SK-N-SH (cell line): ENCODE measurements at regions not wholly inside any gene's neighbourhood (a gene's known extent, or its start where the extent isn't known, plus 50 kb on each side); places are given as distances from the start of the nearest gene placed in this dataset.

Experiments used
- CTCF ChIA-PET: fragments of 300-600, 350-600 bp; formaldehyde crosslinking; extraction: SDS; loops from one replicate; lab custom pipeline; 2021; lab: Yijun Ruan, JAX
- POLR2A ChIA-PET: fragments of 350-600 bp; sonication (Branson Sonifier 250); formaldehyde crosslinking; extraction: SDS; loops from one replicate; lab custom pipeline; 2020; ENCODE audit warnings: antibody characterized with exemption, inconsistent platforms; lab: Yijun Ruan, JAX
- DNase-seq: peaks from one replicate; pipeline ENCODE4 v3.0.0; 2012
- H2AFZ ChIP-seq: fragments of 200-600 bp; sonication (generic); 2 replicates; pipeline ENCODE4 v1.8.1; 2016; ENCODE audit warnings: antibody characterized with exemption, mild to moderate bottlenecking, low read depth
- H3F3A ChIP-seq: fragments of 200-600 bp; sonication (generic); replicated peaks from 2 replicates; pipeline ENCODE3; 2016; ENCODE audit warnings: antibody characterized with exemption, mild to moderate bottlenecking; ENCODE audit not compliant: insufficient read depth
- H3K27ac ChIP-seq, 2 experiments: fragments of 200-500 bp in 1 of 2; fragments of 200-600 bp in 1 of 2; sonication (Bioruptor generic) in 1 of 2; sonication (generic), shearing (Covaris generic) in 1 of 2; 2 replicates each; pipeline versions ENCODE4 v1.5.1 to v1.6.1; 2014 to 2016; ENCODE audit warnings: low read depth in 2 of 2, inconsistent platforms in 1 of 2, low read length in 1 of 2, mild to moderate bottlenecking in 1 of 2, mixed read lengths in 1 of 2
- H3K27me3 ChIP-seq: fragments of 200-600 bp; sonication (generic), shearing (Covaris generic); 2 replicates; pipeline ENCODE4 v1.6.1; 2016; ENCODE audit warnings: mixed run types; ENCODE audit not compliant: insufficient read depth
- H3K36me3 ChIP-seq, 2 experiments: fragments of 200-500 bp in 1 of 2; fragments of 200-600 bp in 1 of 2; sonication (Bioruptor generic) in 1 of 2; sonication (generic) in 1 of 2; replicated peaks in 1 of 2; 2 replicates each; pipeline versions ENCODE3 to v1.5.1; 2014 to 2016; ENCODE audit warnings: low read length in 1 of 2, mild to moderate bottlenecking in 1 of 2; ENCODE audit not compliant: insufficient read depth in 2 of 2, control insufficient read depth in 1 of 2
- H3K4me1 ChIP-seq, 2 experiments: fragments of 200-500 bp in 1 of 2; fragments of 200-600 bp in 1 of 2; sonication (Bioruptor generic) in 1 of 2; sonication (generic), shearing (Covaris generic) in 1 of 2; 2 replicates each; pipeline versions ENCODE4 v1.5.1 to v1.6.1; 2014 to 2016; ENCODE audit warnings: low read depth in 1 of 2, low read length in 1 of 2, mixed run types in 1 of 2; ENCODE audit not compliant: insufficient read depth in 2 of 2, control insufficient read depth in 1 of 2
- H3K4me2 ChIP-seq: fragments of 200-600 bp; sonication (generic), shearing (Covaris generic); 2 replicates; pipeline ENCODE4 v1.6.1; 2017; ENCODE audit warnings: mixed run types
- H3K4me3 ChIP-seq, 2 experiments: fragments of 200-500 bp in 1 of 2; fragments of 200-600 bp in 1 of 2; sonication (Bioruptor generic) in 1 of 2; sonication (generic), shearing (Covaris generic) in 1 of 2; 2 replicates each; pipeline versions ENCODE4 v1.5.1 to v1.8.1; 2014 to 2016; ENCODE audit warnings: low read depth in 2 of 2, inconsistent platforms in 1 of 2, low read length in 1 of 2, mild to moderate bottlenecking in 1 of 2, mixed read lengths in 1 of 2, moderate library complexity in 1 of 2
- H3K79me2 ChIP-seq: fragments of 200-600 bp; sonication (generic); 2 replicates; pipeline ENCODE4 v1.8.1; 2017; ENCODE audit warnings: mild to moderate bottlenecking; ENCODE audit not compliant: insufficient read depth
- H3K9ac ChIP-seq: fragments of 200-600 bp; sonication (generic); 2 replicates; pipeline ENCODE4 v1.6.1; 2017; ENCODE audit warnings: mixed run types
- H3K9me2 ChIP-seq: fragments of 200-600 bp; sonication (generic); 2 replicates; pipeline ENCODE4 v1.6.1; 2017; ENCODE audit warnings: mixed run types
- H3K9me3 ChIP-seq: fragments of 200-600 bp; sonication (generic); 2 replicates; pipeline ENCODE4 v1.6.1; 2017; ENCODE audit warnings: mixed run types, mild to moderate bottlenecking, moderate library complexity
- H4K20me1 ChIP-seq: fragments of 200-600 bp; sonication (generic); 2 replicates; pipeline ENCODE4 v1.6.1; 2017; ENCODE audit warnings: mild to moderate bottlenecking, mixed run types; ENCODE audit not compliant: insufficient read depth
- ELF1 ChIP-seq: IDR thresholded peaks from 2 replicates; pipeline ENCODE4 v1.4.0; 2012
- EP300 ChIP-seq, 2 experiments: IDR thresholded peaks; 2 replicates each; pipeline versions ENCODE4 v1.4.0 to v1.6.1; 2012; ENCODE audit warnings: borderline replicate concordance in 1 of 2, low read depth in 1 of 2, low read length in 1 of 2
- EZH2phosphoT487 ChIP-seq: fragments of 200-600 bp; sonication (generic); IDR thresholded peaks from 2 replicates; pipeline ENCODE4 v1.6.1; 2017; ENCODE audit warnings: low read depth, mixed run types, mild to moderate bottlenecking, antibody characterized with exemption, moderate library complexity, borderline replicate concordance
- FOSL2 ChIP-seq: IDR thresholded peaks from 2 replicates; pipeline ENCODE4 v1.4.0; 2012; ENCODE audit warnings: low read depth, mild to moderate bottlenecking, moderate library complexity, borderline replicate concordance
- FOXM1 ChIP-seq: IDR thresholded peaks from 2 replicates; pipeline ENCODE4 v1.4.0; 2012; ENCODE audit warnings: low read depth, mild to moderate bottlenecking
- GABPA ChIP-seq: IDR thresholded peaks from 2 replicates; pipeline ENCODE4 v1.4.0; 2012; ENCODE audit warnings: low read depth, mild to moderate bottlenecking
- IRF3 ChIP-seq: fragments of 150-350 bp; IDR thresholded peaks from 2 replicates; pipeline ENCODE4 v1.6.1; 2016; ENCODE audit warnings: mild to moderate bottlenecking, low read depth, low read length
- JUND ChIP-seq: IDR thresholded peaks from 2 replicates; pipeline ENCODE4 v1.4.0; 2012
- MAX ChIP-seq: IDR thresholded peaks from 2 replicates; pipeline ENCODE4 v1.4.0; 2012; ENCODE audit warnings: low read depth
- MEF2A ChIP-seq: IDR thresholded peaks from 2 replicates; pipeline ENCODE4 v1.4.0; 2012; ENCODE audit warnings: low read depth, borderline replicate concordance
- NFIC ChIP-seq: IDR thresholded peaks from 2 replicates; pipeline ENCODE4 v1.4.0; 2012; ENCODE audit warnings: borderline replicate concordance
- NRF1 ChIP-seq: IDR thresholded peaks from 2 replicates; pipeline ENCODE4 v1.6.1; 2012; ENCODE audit warnings: low read depth, mild to moderate bottlenecking, low read length
- PBX3 ChIP-seq: IDR thresholded peaks from 2 replicates; pipeline ENCODE4; 2012
- POLR2AphosphoS5 ChIP-seq: IDR thresholded peaks from 2 replicates; pipeline ENCODE4 v1.6.1; 2012; ENCODE audit warnings: low read depth, low read length
- RFX5 ChIP-seq: IDR thresholded peaks from 2 replicates; pipeline ENCODE4 v1.6.1; 2012; ENCODE audit warnings: mild to moderate bottlenecking, improper control_type of control experiment, low read length
- RXRA ChIP-seq: IDR thresholded peaks from 2 replicates; pipeline ENCODE4 v1.4.0; 2012; ENCODE audit warnings: low read depth, mild to moderate bottlenecking, borderline replicate concordance
- SIN3A ChIP-seq: IDR thresholded peaks from 2 replicates; pipeline ENCODE4 v1.6.1; 2012; ENCODE audit warnings: low read depth, mild to moderate bottlenecking, low read length, moderate library complexity, borderline replicate concordance
- TAF1 ChIP-seq: IDR thresholded peaks from 2 replicates; pipeline ENCODE4 v1.6.1; 2012; ENCODE audit warnings: low read depth, mild to moderate bottlenecking, low read length, moderate library complexity, borderline replicate concordance
- TCF12 ChIP-seq: IDR thresholded peaks from 2 replicates; pipeline ENCODE4 v1.4.0; 2012
- YY1 ChIP-seq: IDR thresholded peaks from 2 replicates; pipeline ENCODE4 v1.4.0; 2012; ENCODE audit warnings: low read depth, mild to moderate bottlenecking
- ZBTB33 ChIP-seq: IDR thresholded peaks from 2 replicates; pipeline ENCODE4 v1.4.0; 2012; ENCODE audit warnings: low read depth, borderline replicate concordance
- WGBS: methylation state at CpG from one replicate; pipeline ENCODE4 v1.1.6; 2017; ENCODE audit warnings: low lambda C conversion rate; 5-methylcytosine and 5-hydroxymethylcytosine counted together

- TF ChIP-seq ZBTB33 = no peak
- TF ChIP-seq EP300 (IDR thresholded peaks at IDR 0.05; ENCODE audit: borderline replicate concordance in 1 of 2, low read depth in 1 of 2, low read length in 1 of 2) = peak in 1 of 2 experiments; percentile 74; a peak in 2 of 4 replicates
- TF ChIP-seq TAF1 = no peak
- TF ChIP-seq ELF1 = 0 out of 2 replicates have a peak, but pooled peaks have one; percentile 20
- TF ChIP-seq MEF2A = no peak; the same call in 1 of the 2 replicates
- no peak for TF ChIP-seq NFIC
- TF ChIP-seq YY1 = no peak
- TF ChIP-seq NRF1 = no peak
- TF ChIP-seq RFX5 = no peak
- peak; percentile 72 for TF ChIP-seq JUND
- no peak for TF ChIP-seq FOXM1
- TF ChIP-seq EZH2phosphoT487 = no peak
- no peak for TF ChIP-seq GABPA
Measured at GRCh38 chr1:218499011-218499691, 154.0 kb downstream of the TGFB2 start (continued).

- DNase-seq = no peak
- CTCF ChIA-PET = no interaction called here
- POLR2A ChIA-PET = no interaction called here
- 0 out of 2 replicates have a peak overlapping the region, but pooled peaks have one; percentile 36 for H2AFZ ChIP-seq
- no peak overlapping the region for H3K4me3 ChIP-seq
- peak overlapping the region; percentile 61; the same call in 1 of the 2 replicates for H3K4me2 ChIP-seq
- no peaks in the 10 kb centered on the region for H3K79me2 ChIP-seq
- H3K27ac ChIP-seq = peak overlapping the region; percentile 94 to 97; a peak in 3 of 4 replicates
- no peaks in the 10 kb centered on the region for H3K9me2 ChIP-seq
- peaks cover 10 to 16% of the 10 kb centered on the region in 2 experiments for H3K4me1 ChIP-seq
- peak overlapping the region; percentile 77 for H3K9ac ChIP-seq
- no peaks in the 10 kb centered on the region for H3K27me3 ChIP-seq
- WGBS = 90% methylated on average over 7 of the region's 7 CpGs
- no peaks in the 10 kb centered on the region for H3K36me3 ChIP-seq
- peaks cover 31% of the 10 kb centered on the region for H3F3A ChIP-seq
- no peak for TF ChIP-seq TCF12
- TF ChIP-seq ELF1 = no peak
- TF ChIP-seq SIN3A = no peak
- no peak for TF ChIP-seq MAX
- no peak for TF ChIP-seq RXRA
- TF ChIP-seq JUND = no peak
- TF ChIP-seq ZBTB33 = no peak
- no peak for TF ChIP-seq NRF1
- TF ChIP-seq FOSL2 = no peak
- no peak for TF ChIP-seq IRF3
- TF ChIP-seq EP300 (IDR thresholded peaks at IDR 0.05; ENCODE audit: borderline replicate concordance in 1 of 2, low read depth in 1 of 2, low read length in 1 of 2) = no peak
- TF ChIP-seq POLR2AphosphoS5 = no peak
- TF ChIP-seq PBX3 = no peak
- no peaks in the 10 kb centered on the region for H4K20me1 ChIP-seq
- no peaks in the 10 kb centered on the region for H3K9me3 ChIP-seq
Measured at GRCh38 chr1:218499911-218500310, 154.8 kb downstream of the TGFB2 start.
